ENCODE measurements at regions not wholly inside any gene's neighbourhood (a gene's known extent, or its start where the extent isn't known, plus 50 kb on each side); places are given as distances from the start of the nearest gene placed in this dataset.

DNA sequence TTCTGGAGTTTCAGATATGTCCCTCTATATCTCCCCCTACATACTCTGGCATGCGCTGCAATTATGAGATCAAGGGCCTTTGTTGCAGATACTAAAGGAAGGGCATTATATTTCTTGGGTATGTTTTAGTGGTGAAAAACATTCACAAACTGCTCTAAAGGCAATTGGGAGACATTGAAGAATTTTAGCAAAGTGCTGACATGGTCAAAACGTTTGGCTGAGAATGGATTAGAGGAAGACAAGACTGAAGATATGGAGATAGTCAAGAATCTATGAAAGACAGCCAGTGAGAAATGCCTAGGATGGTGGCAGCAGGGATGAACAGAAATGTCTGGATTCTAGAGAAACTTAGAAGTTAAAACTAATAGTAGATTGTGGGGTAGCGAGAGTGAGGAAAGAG lies 104.5 kb upstream of the CABCOCO1 start:
- H3K9me3 ChIP-seq (replicated peaks; ENCODE audit: control insufficient read depth, insufficient read depth, low read length), result no peaks in the 10 kb centered on the region
- DNase-seq (ENCODE audit: low read depth, low spot score) (no peak), FAIRE-seq (no peak)
- intact Hi-C loops (cut with micrococcal nuclease) (no loop called here), dilution Hi-C loops (cut with MboI; ENCODE audit: extremely low pct_ligation_motif_present, low sequenced_read_pairs) (no loop called here)
- no peaks in the 10 kb centered on the region for H4K20me1 ChIP-seq (replicated peaks; ENCODE audit: control insufficient read depth, extremely low read depth, insufficient read depth, low read length)
- no peaks in the 10 kb centered on the region for H3K36me3 ChIP-seq (ENCODE audit: control insufficient read depth in 2 of 2, extremely low read depth in 1 of 2, insufficient read depth in 2 of 2, low read length in 2 of 2)
- H3K9ac ChIP-seq (replicated peaks; ENCODE audit: extremely low read depth, insufficient read depth, low read length), result no peak overlapping the region
- H3K4me2 ChIP-seq (ENCODE audit: insufficient read depth, low read length), result no peak overlapping the region
- ChIA-PET CTCF (interaction anchor here (0.6 kb wide), 1 partner anchor 380 kb away, joined by 3 read pairs; no protein-coding TSS in a partner anchor), POLR2A (no interaction called here)
- H3K4me1 ChIP-seq (ENCODE audit: control insufficient read depth, extremely low read depth, insufficient read depth, low read length), result no peaks in the 10 kb centered on the region
- no peak overlapping the region for H2AFZ ChIP-seq (ENCODE audit: low read depth, low read length)
- no TSS peak for BruUV-seq (replicated peaks)
- no peak for TF ChIP-seq POLR2AphosphoS5 (IDR thresholded peaks at IDR 0.05; ENCODE audit: insufficient read depth, low read depth, low read length)
- no peak for TF ChIP-seq EZH2 (IDR thresholded peaks at IDR 0.05; ENCODE audit: borderline replicate concordance, low read depth, low read length, severe bottlenecking)
- TF ChIP-seq, protein P1, sequence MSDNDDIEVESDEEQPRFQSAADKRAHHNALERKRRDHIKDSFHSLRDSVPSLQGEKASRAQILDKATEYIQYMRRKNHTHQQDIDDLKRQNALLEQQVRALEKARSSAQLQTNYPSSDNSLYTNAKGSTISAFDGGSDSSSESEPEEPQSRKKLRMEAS (IDR thresholded peaks at IDR 0.05; ENCODE audit: insufficient read depth, insufficient read length), result no peak
- TF ChIP-seq, protein P2, sequence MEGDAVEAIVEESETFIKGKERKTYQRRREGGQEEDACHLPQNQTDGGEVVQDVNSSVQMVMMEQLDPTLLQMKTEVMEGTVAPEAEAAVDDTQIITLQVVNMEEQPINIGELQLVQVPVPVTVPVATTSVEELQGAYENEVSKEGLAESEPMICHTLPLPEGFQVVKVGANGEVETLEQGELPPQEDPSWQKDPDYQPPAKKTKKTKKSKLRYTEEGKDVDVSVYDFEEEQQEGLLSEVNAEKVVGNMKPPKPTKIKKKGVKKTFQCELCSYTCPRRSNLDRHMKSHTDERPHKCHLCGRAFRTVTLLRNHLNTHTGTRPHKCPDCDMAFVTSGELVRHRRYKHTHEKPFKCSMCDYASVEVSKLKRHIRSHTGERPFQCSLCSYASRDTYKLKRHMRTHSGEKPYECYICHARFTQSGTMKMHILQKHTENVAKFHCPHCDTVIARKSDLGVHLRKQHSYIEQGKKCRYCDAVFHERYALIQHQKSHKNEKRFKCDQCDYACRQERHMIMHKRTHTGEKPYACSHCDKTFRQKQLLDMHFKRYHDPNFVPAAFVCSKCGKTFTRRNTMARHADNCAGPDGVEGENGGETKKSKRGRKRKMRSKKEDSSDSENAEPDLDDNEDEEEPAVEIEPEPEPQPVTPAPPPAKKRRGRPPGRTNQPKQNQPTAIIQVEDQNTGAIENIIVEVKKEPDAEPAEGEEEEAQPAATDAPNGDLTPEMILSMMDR (IDR thresholded peaks at IDR 0.05; ENCODE audit: extremely low read depth in 1 of 2, insufficient read depth in 1 of 2, low read depth in 1 of 2, low read length in 2 of 2), result no peak
- TF ChIP-seq GATA2 (IDR thresholded peaks at IDR 0.05; ENCODE audit: insufficient read depth, insufficient read length, low read depth, low read length), result no peak
- no peak for TF ChIP-seq FOS (IDR thresholded peaks at IDR 0.05; ENCODE audit: borderline replicate concordance, insufficient read depth, low read length)
- no peak overlapping the region for H3K27ac ChIP-seq (ENCODE audit: insufficient read depth, low read depth, low read length)
- H3K27me3 ChIP-seq (ENCODE audit: control insufficient read depth in 2 of 2, insufficient read depth in 2 of 2, low read length in 2 of 2), result no peaks in the 10 kb centered on the region
- no peaks in the 10 kb centered on the region for H3K79me2 ChIP-seq (ENCODE audit: control insufficient read depth, insufficient read depth, low read length)
- no peaks in the 10 kb centered on the region for H3K9me1 ChIP-seq (replicated peaks; ENCODE audit: control insufficient read depth, extremely low read depth, insufficient read depth, low read length)
- H3K4me3 ChIP-seq (replicated peaks in 1 of 3; ENCODE audit: insufficient read depth in 1 of 3, low read depth in 1 of 3, low read length in 3 of 3), result no peak overlapping the region
